ENCODE measurements at regions not wholly inside any gene's neighbourhood (a gene's known extent, or its start where the extent isn't known, plus 50 kb on each side); places are given as distances from the start of the nearest gene placed in this dataset.

GRCh38 chrX:40503094-40503493 is 77.7 kb upstream of the ATP6AP2 start:
- no peaks in the 10 kb centered on the region for H3K79me2 ChIP-seq (ENCODE audit: control insufficient read depth, insufficient read depth, low read length)
- no TSS peak for BruUV-seq (replicated peaks)
- ChIA-PET POLR2A (no interaction called here), CTCF (no interaction called here)
- TF ChIP-seq POLR2A (IDR thresholded peaks at IDR 0.05; ENCODE audit: low read depth, low read length): no peak
- no peak for TF ChIP-seq MYC (IDR thresholded peaks at IDR 0.05; ENCODE audit: low read depth, low read length)
- TF ChIP-seq EZH2 (IDR thresholded peaks at IDR 0.05; ENCODE audit: borderline replicate concordance, low read depth, low read length, severe bottlenecking): no peak
- TF ChIP-seq GATA2 (IDR thresholded peaks at IDR 0.05; ENCODE audit: insufficient read depth, insufficient read length, low read depth, low read length): no peak
- TF ChIP-seq FOS (IDR thresholded peaks at IDR 0.05; ENCODE audit: borderline replicate concordance, insufficient read depth, low read length): no peak
- no peak for TF ChIP-seq POLR2AphosphoS5 (IDR thresholded peaks at IDR 0.05; ENCODE audit: insufficient read depth, low read depth, low read length)
- TF ChIP-seq, protein P1, sequence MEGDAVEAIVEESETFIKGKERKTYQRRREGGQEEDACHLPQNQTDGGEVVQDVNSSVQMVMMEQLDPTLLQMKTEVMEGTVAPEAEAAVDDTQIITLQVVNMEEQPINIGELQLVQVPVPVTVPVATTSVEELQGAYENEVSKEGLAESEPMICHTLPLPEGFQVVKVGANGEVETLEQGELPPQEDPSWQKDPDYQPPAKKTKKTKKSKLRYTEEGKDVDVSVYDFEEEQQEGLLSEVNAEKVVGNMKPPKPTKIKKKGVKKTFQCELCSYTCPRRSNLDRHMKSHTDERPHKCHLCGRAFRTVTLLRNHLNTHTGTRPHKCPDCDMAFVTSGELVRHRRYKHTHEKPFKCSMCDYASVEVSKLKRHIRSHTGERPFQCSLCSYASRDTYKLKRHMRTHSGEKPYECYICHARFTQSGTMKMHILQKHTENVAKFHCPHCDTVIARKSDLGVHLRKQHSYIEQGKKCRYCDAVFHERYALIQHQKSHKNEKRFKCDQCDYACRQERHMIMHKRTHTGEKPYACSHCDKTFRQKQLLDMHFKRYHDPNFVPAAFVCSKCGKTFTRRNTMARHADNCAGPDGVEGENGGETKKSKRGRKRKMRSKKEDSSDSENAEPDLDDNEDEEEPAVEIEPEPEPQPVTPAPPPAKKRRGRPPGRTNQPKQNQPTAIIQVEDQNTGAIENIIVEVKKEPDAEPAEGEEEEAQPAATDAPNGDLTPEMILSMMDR (IDR thresholded peaks at IDR 0.05; ENCODE audit: extremely low read depth in 1 of 2, insufficient read depth in 1 of 2, low read depth in 1 of 2, low read length in 2 of 2): no peak
- TF ChIP-seq JUN (IDR thresholded peaks at IDR 0.05; ENCODE audit: borderline replicate concordance, insufficient read depth, insufficient read length, low read depth): no peak
- no peak for TF ChIP-seq MAX (IDR thresholded peaks at IDR 0.05; ENCODE audit: insufficient read depth, insufficient read length)
- no peak overlapping the region for H3K4me3 ChIP-seq (replicated peaks in 1 of 3; ENCODE audit: insufficient read depth in 1 of 3, low read depth in 1 of 3, low read length in 3 of 3)
- H3K9me1 ChIP-seq (replicated peaks; ENCODE audit: control insufficient read depth, extremely low read depth, insufficient read depth, low read length): no peaks in the 10 kb centered on the region
- H3K9me3 ChIP-seq (replicated peaks; ENCODE audit: control insufficient read depth, insufficient read depth, low read length): no peaks in the 10 kb centered on the region
- no peaks in the 10 kb centered on the region for H4K20me1 ChIP-seq (replicated peaks; ENCODE audit: control insufficient read depth, extremely low read depth, insufficient read depth, low read length)
- H3K27me3 ChIP-seq (ENCODE audit: control insufficient read depth in 2 of 2, insufficient read depth in 2 of 2, low read length in 2 of 2): no peaks in the 10 kb centered on the region
- no peak overlapping the region for H2AFZ ChIP-seq (ENCODE audit: low read depth, low read length)
- no peaks in the 10 kb centered on the region for H3K36me3 ChIP-seq (ENCODE audit: control insufficient read depth in 2 of 2, extremely low read depth in 1 of 2, insufficient read depth in 2 of 2, low read length in 2 of 2)
- DNase-seq (ENCODE audit: low read depth, low spot score) (no peak), FAIRE-seq (no peak)
- H3K9ac ChIP-seq (replicated peaks; ENCODE audit: extremely low read depth, insufficient read depth, low read length): no peak overlapping the region
- dilution Hi-C loops (cut with MboI; ENCODE audit: extremely low pct_ligation_motif_present, low sequenced_read_pairs) (no loop called here), intact Hi-C loops (cut with micrococcal nuclease) (no loop called here)
- H3K4me2 ChIP-seq (ENCODE audit: insufficient read depth, low read length): no peak overlapping the region
- H3K4me1 ChIP-seq (ENCODE audit: control insufficient read depth, extremely low read depth, insufficient read depth, low read length): no peaks in the 10 kb centered on the region
- no peak overlapping the region for H3K27ac ChIP-seq (ENCODE audit: insufficient read depth, low read depth, low read length)

Measured in endothelial cell of umbilical vein (primary cell).